Stomach (tissue), 4 donors: ENCODE measurements at regions not wholly inside any gene's neighbourhood (a gene's known extent, or its start where the extent isn't known, plus 50 kb on each side); places are given as distances from the start of the nearest gene placed in this dataset.

Experiments used
- CTCF ChIP-seq, 7 experiments: fragments of 450-650 bp in 4 of 7; fragments of 200-600 bp in 3 of 7; sonication (generic) in 3 of 7; IDR thresholded peaks; one replicate each; pipeline ENCODE4 v1.5.1; 2016 to 2019; ENCODE audit warnings: antibody characterized with exemption in 7 of 7, control low read depth in 2 of 7, mild to moderate bottlenecking in 1 of 7
- EP300 ChIP-seq: sonication (generic); formaldehyde crosslinking; IDR thresholded peaks from one replicate; pipeline ENCODE4 v1.6.1; 2017; ENCODE audit warnings: antibody characterized with exemption
- POLR2A ChIP-seq, 4 donors: fragments of 450-650 bp; IDR thresholded peaks; one replicate each; pipeline ENCODE4 v1.6.1; 2016; ENCODE audit warnings: antibody characterized with exemption in 4 of 4, control low read depth in 2 of 4, mild to moderate bottlenecking in 1 of 4, moderate library complexity in 1 of 4
- POLR2AphosphoS5 ChIP-seq, 3 donors: sonication (generic); formaldehyde crosslinking; IDR thresholded peaks; one replicate each; pipeline ENCODE4 v1.6.1; 2016; ENCODE audit warnings: antibody characterized with exemption in 3 of 3

- TF ChIP-seq CTCF (IDR thresholded peaks at IDR 0.05) (no peak), POLR2A (IDR thresholded peaks at IDR 0.05) (no peak), POLR2AphosphoS5 (IDR thresholded peaks at IDR 0.05) (no peak), EP300 (no peak)
Measured at GRCh38 chr3:87793337-87793877, 265.4 kb downstream of the CGGBP1 start.
